ENCODE measurements at regions not wholly inside any gene's neighbourhood (a gene's known extent, or its start where the extent isn't known, plus 50 kb on each side); places are given as distances from the start of the nearest gene placed in this dataset.

GRCh38 chr4:181858741-181859140, 384.5 kb upstream of the TENM3 start:
- no peak overlapping the region for H3K27ac Mint-ChIP-seq (ENCODE audit: unreplicated experiment)
- H3K4me1 Mint-ChIP-seq (ENCODE audit: low read depth, unreplicated experiment) = no peaks in the 10 kb centered on the region
- no peaks in the 10 kb centered on the region for H3K9me3 ChIP-seq
- ChIA-PET CTCF (no interaction called here), POLR2A (no interaction called here)
- H3K36me3 ChIP-seq (ENCODE audit: control insufficient read depth, insufficient read depth, low read length) = no peaks in the 10 kb centered on the region
- no peaks in the 10 kb centered on the region for H3K27me3 ChIP-seq (replicated peaks; ENCODE audit: control insufficient read depth, insufficient read depth, low read length)
- intact Hi-C loops (cut with micrococcal nuclease; ENCODE audit: unreplicated experiment) = no loop called here
- BruUV-seq (replicated peaks) = no TSS peak
- TF ChIP-seq CTCF (IDR thresholded peaks at IDR 0.05; ENCODE audit: insufficient read depth in 1 of 2, low read depth in 1 of 2, low read length in 1 of 2, severe bottlenecking in 1 of 2, unreplicated experiment in 1 of 2) = no peak
- no peak overlapping the region for H3K4me3 Mint-ChIP-seq (ENCODE audit: unreplicated experiment)
- H3K4me3 ChIP-seq (ENCODE audit: low read depth, low read length) = no peak overlapping the region
- no peak for DNase-seq
- no peaks in the 10 kb centered on the region for H3K4me1 ChIP-seq
- no peaks in the 10 kb centered on the region for H3K9me3 Mint-ChIP-seq (ENCODE audit: unreplicated experiment)
- no peaks in the 10 kb centered on the region for H3K36me3 Mint-ChIP-seq (ENCODE audit: insufficient read depth, unreplicated experiment)
- H3K27me3 Mint-ChIP-seq (ENCODE audit: insufficient read depth, unreplicated experiment) = peaks cover 28% of the 10 kb centered on the region

GRCh38 chr4:181859439-181859838, 383.8 kb upstream of the TENM3 start:
- H3K27ac Mint-ChIP-seq (ENCODE audit: unreplicated experiment) = no peak overlapping the region
- CTCF ChIA-PET = no interaction called here
- DNase-seq = no peak

GRCh38 chr4:181860157-181860556, 383.0 kb upstream of the TENM3 start:
- BruUV-seq (replicated peaks) = no TSS peak
- Mint-ChIP-seq H3K27ac (ENCODE audit: unreplicated experiment) (no peak overlapping the region), H3K4me3 (ENCODE audit: unreplicated experiment) (no peak overlapping the region), H3K27me3 (ENCODE audit: insufficient read depth, unreplicated experiment) (peaks cover 28% of the 10 kb centered on the region), H3K9me3 (ENCODE audit: unreplicated experiment) (no peaks in the 10 kb centered on the region), H3K4me1 (ENCODE audit: low read depth, unreplicated experiment) (no peaks in the 10 kb centered on the region), H3K36me3 (ENCODE audit: insufficient read depth, unreplicated experiment) (no peaks in the 10 kb centered on the region)
- ChIA-PET POLR2A (no interaction called here), CTCF (no interaction called here)
- H3K4me3 ChIP-seq (ENCODE audit: low read depth, low read length) = no peak overlapping the region
- no peaks in the 10 kb centered on the region for H3K9me3 ChIP-seq
- no peaks in the 10 kb centered on the region for H3K36me3 ChIP-seq (ENCODE audit: control insufficient read depth, insufficient read depth, low read length)
- intact Hi-C loops (cut with micrococcal nuclease; ENCODE audit: unreplicated experiment) = no loop called here
- TF ChIP-seq CTCF (IDR thresholded peaks at IDR 0.05; ENCODE audit: insufficient read depth in 1 of 2, low read depth in 1 of 2, low read length in 1 of 2, severe bottlenecking in 1 of 2, unreplicated experiment in 1 of 2) = no peak
- H3K4me1 ChIP-seq = no peaks in the 10 kb centered on the region
- no peak for DNase-seq
- no peaks in the 10 kb centered on the region for H3K27me3 ChIP-seq (replicated peaks; ENCODE audit: control insufficient read depth, insufficient read depth, low read length)

More at GRCh38 chr4:181859439-181859838, 383.8 kb upstream of the TENM3 start:
- Mint-ChIP-seq H3K36me3 (ENCODE audit: insufficient read depth, unreplicated experiment) (no peaks in the 10 kb centered on the region), H3K27me3 (ENCODE audit: insufficient read depth, unreplicated experiment) (peaks cover 33% of the 10 kb centered on the region), H3K4me1 (ENCODE audit: low read depth, unreplicated experiment) (no peaks in the 10 kb centered on the region), H3K9me3 (ENCODE audit: unreplicated experiment) (no peaks in the 10 kb centered on the region), H3K4me3 (ENCODE audit: unreplicated experiment) (no peak overlapping the region)
- no peaks in the 10 kb centered on the region for H3K4me1 ChIP-seq
- no peaks in the 10 kb centered on the region for H3K27me3 ChIP-seq (replicated peaks; ENCODE audit: control insufficient read depth, insufficient read depth, low read length)
- H3K36me3 ChIP-seq (ENCODE audit: control insufficient read depth, insufficient read depth, low read length) = no peaks in the 10 kb centered on the region
- POLR2A ChIA-PET = no interaction called here
- intact Hi-C loops (cut with micrococcal nuclease; ENCODE audit: unreplicated experiment) = no loop called here
- no TSS peak for BruUV-seq (replicated peaks)
- H3K9me3 ChIP-seq = no peaks in the 10 kb centered on the region
- H3K4me3 ChIP-seq (ENCODE audit: low read depth, low read length) = no peak overlapping the region
- no peak for TF ChIP-seq CTCF (IDR thresholded peaks at IDR 0.05; ENCODE audit: insufficient read depth in 1 of 2, low read depth in 1 of 2, low read length in 1 of 2, severe bottlenecking in 1 of 2, unreplicated experiment in 1 of 2)

Data from Caco-2 (cell line).